ENCODE measurements at regions not wholly inside any gene's neighbourhood (a gene's known extent, or its start where the extent isn't known, plus 50 kb on each side); places are given as distances from the start of the nearest gene placed in this dataset.
"Not testable (repeated sequence)": the region's sequence is repeated elsewhere in the genome, so short reads cannot be mapped to it uniquely, and the experiment has no call there.

DNA sequence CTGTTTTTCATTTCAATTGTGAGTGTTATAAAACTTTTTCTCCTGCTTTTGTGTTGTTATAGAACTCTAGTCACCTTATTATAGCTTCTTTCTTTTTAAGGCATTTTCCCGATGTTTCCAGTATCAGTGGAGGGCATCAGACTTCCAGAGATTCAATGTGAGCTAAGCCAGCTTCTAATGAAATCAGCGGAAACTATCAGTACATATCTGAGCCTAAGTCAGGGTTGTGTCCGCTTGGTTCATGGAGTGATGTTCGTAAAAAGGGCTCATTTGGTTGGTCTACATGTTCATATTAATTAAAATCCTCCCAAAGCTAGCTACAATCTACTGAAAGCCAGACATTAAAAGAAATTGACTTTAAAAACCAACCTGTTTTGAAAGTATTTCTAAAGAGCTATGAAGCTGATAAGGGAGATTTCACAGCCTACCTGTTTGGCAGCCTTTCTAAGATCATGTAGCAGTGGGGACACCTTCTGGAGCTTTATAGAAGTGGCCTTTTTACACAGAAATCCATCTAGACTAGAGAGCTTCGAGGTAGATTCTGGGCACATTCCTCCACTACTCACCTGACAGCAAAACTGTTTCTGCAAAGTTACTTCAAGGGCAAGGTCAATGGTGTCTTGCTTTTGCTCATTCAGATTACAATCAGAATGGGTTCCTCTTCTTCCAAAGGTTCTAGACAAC is 227.1 kb upstream of the NBPF12 start:
- DNase-seq; H3K9me3 ChIP-seq (replicated peaks in 1 of 3); H3K4me3 ChIP-seq; H3K27ac ChIP-seq; H3K4me1 ChIP-seq (replicated peaks in 1 of 2); H3K27me3 ChIP-seq; H3K36me3 ChIP-seq (replicated peaks in 1 of 2); intact Hi-C loops (cut with DNase I): not testable (repeated sequence)
- 59 to 98% (median 72%) methylated on average over 4 of the region's 5 CpGs for WGBS, 4 donors

DNA sequence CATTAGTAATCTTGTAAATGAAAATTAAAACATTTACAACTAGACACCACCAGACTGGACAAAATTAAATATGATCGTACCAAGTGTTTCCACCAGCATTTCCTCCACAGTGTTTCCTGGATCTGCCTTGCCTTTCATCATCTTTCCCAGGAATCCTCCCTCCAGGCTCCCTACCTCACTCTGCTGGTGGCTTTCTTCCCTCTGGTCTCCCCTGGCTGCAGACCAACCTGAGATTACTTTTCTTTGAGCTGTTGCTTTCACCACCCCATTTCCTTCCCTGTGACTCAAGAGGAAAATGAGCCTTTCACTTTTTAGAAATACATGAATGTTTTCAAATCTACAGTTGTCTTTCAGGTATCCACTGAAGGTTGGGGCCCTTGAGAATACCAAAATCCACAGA is 228.8 kb upstream of the NBPF12 start:
- H3K4me1 ChIP-seq (replicated peaks in 1 of 2); H3K4me3 ChIP-seq; H3K9me3 ChIP-seq (replicated peaks in 1 of 3); H3K27me3 ChIP-seq; H3K36me3 ChIP-seq (replicated peaks in 1 of 2); DNase-seq; H3K27ac ChIP-seq; intact Hi-C loops (cut with DNase I): not testable (repeated sequence)
- 69 to 86% (median 80%) methylated on average over 1 of the region's 1 CpG for WGBS, 4 donors

DNA sequence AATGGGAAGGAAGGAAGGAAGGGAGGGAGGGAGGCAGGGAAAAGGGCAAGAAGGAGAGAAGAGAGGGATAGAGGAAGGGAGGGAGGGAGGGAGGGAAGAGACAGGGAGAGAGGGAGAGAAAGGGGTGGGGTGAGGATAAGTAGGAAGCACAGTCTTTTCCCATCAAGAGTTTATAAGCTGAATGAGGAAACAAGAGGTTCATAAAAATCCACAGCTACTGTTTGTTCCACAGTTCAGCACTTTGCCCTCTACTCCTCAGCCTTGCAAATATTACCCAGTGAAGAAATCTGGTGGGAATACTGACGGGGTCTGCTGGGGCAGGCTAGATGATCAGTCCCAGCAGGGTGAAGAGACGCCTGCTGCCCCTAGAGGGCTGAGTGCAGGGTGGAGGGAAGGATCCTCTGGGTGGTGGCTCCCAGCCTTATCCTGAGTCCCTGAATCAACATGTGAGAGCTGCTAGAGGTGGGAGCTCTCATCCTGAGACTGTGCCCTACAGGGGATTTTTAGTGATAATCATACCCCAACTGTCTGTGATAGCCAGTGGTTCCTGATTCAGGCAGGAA is 233.9 kb upstream of the NBPF12 start:
- H3K36me3 ChIP-seq (replicated peaks in 1 of 2); H3K4me3 ChIP-seq; H3K4me1 ChIP-seq (replicated peaks in 1 of 2); H3K27ac ChIP-seq; H3K27me3 ChIP-seq; DNase-seq; intact Hi-C loops (cut with DNase I); H3K9me3 ChIP-seq (replicated peaks in 1 of 3): not testable (repeated sequence)
- 74 to 100% (median 85%) methylated on average over 2 of the region's 2 CpGs; no CpG with 5 or more reads in 1 of the 4 donors for WGBS, 4 donors

DNA sequence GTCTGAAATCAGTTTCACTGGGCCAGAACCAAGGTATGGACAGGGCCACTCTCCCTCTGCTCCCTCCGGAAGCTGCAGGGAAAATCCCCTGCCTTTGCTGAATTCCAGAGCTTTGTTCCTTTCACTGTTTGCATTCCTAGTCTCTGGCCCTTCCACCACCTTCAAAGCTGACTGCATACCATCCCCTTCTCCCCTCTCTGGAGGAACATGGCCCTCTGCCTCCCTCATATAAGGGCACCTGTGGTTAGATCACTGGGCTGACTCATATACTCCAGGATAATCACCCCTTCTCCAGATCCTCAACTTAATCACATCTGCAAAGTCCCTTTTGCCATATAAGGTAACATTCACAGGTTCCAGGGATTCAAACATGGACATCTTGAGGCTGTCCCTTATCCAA is 236.8 kb upstream of the NBPF12 start:
- H3K27ac ChIP-seq; intact Hi-C loops (cut with DNase I); H3K4me1 ChIP-seq (replicated peaks in 1 of 2); DNase-seq; H3K9me3 ChIP-seq (replicated peaks in 1 of 3); H3K27me3 ChIP-seq; H3K36me3 ChIP-seq (replicated peaks in 1 of 2); H3K4me3 ChIP-seq: not testable (repeated sequence)
- no CpG with 5 or more reads among the region's 1 CpG for WGBS, 4 donors

DNA sequence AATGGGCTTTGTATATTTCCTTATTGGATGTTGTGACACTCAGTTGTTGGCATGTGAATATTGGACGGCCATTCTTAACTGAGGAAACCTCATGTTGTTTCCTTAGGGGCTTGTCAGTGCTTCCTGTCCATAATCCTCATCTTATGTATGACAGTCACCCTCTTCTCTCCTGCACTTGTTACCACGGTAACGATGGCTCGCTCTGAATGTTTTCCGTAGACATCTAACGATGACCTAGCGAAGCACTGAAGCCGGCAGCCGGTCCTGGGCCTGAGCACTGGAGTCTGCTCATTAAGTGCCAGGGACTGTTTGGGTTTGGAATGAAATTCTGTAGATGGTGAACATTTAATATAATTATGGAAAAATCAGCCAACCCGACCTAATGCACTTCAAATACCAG is 242.7 kb upstream of the NBPF12 start:
- H3K27ac ChIP-seq; H3K27me3 ChIP-seq; H3K36me3 ChIP-seq (replicated peaks in 1 of 2); H3K9me3 ChIP-seq (replicated peaks in 1 of 3); intact Hi-C loops (cut with DNase I); H3K4me1 ChIP-seq (replicated peaks in 1 of 2); H3K4me3 ChIP-seq; DNase-seq: not testable (repeated sequence)
- 30 to 93% (median 67%) methylated on average over 1 to 6 of the region's 10 CpGs for WGBS, 4 donors

DNA sequence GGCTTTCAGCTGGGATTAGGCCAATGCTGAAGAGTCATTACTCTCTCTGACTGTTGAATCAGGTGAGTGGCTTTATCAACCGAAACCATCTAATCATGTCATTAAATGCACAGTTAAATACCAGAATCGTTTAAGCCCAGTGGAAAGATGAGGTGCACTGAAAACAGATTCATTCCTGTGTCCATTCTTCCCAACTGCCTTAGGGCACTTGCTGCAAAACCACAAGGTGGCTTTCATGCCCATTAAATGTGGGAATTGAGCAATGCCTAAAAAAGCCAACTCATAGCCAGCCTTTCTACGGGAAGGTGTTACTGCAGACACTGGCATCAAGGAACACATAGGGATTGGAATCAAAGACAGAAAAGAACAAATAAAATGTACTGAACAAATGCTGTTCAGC is 246.3 kb upstream of the NBPF12 start:
- H3K27ac ChIP-seq; intact Hi-C loops (cut with DNase I): not testable (repeated sequence)

DNA sequence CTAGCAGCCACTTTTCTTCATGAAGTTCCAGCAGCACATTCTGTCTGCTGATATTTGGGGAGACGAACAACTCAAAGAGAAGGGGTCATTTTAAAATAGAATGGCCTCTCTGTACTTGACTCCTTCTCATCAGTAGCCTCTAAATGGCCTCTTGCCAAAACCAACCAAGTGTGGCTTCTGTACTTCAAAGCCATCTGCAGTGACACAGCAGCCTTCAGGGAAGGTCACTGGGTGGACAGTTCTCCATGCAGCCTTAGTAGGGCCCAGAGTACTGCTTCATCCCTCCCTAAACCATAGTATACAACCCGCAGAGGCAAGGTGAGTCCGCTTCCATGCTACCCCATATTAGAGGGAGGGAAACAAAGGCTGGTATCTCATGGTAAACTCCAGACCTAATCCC is 249.2 kb upstream of the NBPF12 start:
- H3K4me1 ChIP-seq (replicated peaks in 1 of 2); H3K36me3 ChIP-seq (replicated peaks in 1 of 2); H3K27me3 ChIP-seq; H3K9me3 ChIP-seq (replicated peaks in 1 of 3); DNase-seq; H3K27ac ChIP-seq; intact Hi-C loops (cut with DNase I); H3K4me3 ChIP-seq: not testable (repeated sequence)
- whole genome bisulfite sequencing, 4 donors: 33 to 67% (median 49%) methylated on average over 1 of the region's 3 CpGs

More for the DNA sequence above, 246.3 kb upstream of the NBPF12 start:
- H3K4me1 ChIP-seq (replicated peaks in 1 of 2); H3K4me3 ChIP-seq; DNase-seq; H3K9me3 ChIP-seq (replicated peaks in 1 of 3); H3K36me3 ChIP-seq (replicated peaks in 1 of 2); H3K27me3 ChIP-seq: not testable (repeated sequence)
- WGBS, 4 donors: 54 to 89% (median 72%) methylated on average over 1 to 3 of the region's 3 CpGs; no CpG with 5 or more reads in 1 of the 4 donors

DNA sequence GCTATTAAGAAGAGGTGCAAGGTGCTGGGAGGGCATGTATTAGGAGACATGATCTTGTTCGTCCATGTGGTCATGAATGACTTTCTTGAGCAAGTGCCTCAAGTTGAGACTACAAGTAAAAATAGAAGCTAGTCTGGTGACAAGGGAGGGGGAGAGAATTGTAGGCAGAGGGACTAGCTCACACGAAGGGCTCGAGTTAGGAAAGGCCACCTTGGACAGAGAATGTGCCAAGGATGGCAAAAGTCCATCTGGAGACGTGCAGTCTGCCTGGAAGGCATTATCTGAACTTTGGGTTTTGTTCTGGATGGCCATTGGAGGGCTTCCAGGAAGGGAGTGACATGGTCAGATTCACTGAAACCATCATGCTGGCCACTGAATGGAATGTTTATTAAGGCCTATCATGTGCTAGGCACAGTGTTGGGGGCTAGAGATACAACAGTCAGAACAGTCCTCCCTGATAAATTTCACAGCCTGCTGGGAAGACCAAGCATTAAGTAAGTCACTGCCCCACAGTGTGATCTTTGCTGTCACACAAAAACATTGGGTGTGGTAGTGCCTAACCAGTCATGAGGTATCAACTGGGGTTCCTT is 251.3 kb upstream of the NBPF12 start:
- intact Hi-C loops (cut with DNase I); H3K4me1 ChIP-seq (replicated peaks in 1 of 2); H3K9me3 ChIP-seq (replicated peaks in 1 of 3); H3K4me3 ChIP-seq; DNase-seq; H3K27ac ChIP-seq; H3K36me3 ChIP-seq (replicated peaks in 1 of 2); H3K27me3 ChIP-seq: not testable (repeated sequence)
- 63 to 80% (median 70%) methylated on average over 4 of the region's 4 CpGs for WGBS, 4 donors

DNA sequence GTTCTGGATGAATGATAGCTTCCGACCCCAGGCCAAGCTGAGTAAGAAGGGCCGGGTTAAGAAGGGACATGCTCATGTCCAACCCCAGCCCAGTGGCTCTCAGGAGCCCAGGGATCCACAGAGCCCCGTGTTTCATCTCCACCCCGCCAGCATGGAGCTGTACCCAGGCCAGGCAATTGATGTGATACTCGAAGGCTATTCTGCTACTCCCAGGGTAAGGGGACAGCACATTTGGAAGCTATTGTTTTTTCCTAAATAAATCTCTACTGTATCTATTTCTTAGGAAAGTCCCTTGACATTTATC is 255.0 kb upstream of the NBPF12 start:
- 80 to 83% methylated on average over 1 to 2 of the region's 5 CpGs; no CpG with 5 or more reads in 2 of the 4 donors for WGBS, 4 donors
- H3K9me3 ChIP-seq (replicated peaks in 1 of 3); H3K27me3 ChIP-seq; H3K4me1 ChIP-seq (replicated peaks in 1 of 2); H3K27ac ChIP-seq; DNase-seq; H3K4me3 ChIP-seq; intact Hi-C loops (cut with DNase I); H3K36me3 ChIP-seq (replicated peaks in 1 of 2): not testable (repeated sequence)

DNA sequence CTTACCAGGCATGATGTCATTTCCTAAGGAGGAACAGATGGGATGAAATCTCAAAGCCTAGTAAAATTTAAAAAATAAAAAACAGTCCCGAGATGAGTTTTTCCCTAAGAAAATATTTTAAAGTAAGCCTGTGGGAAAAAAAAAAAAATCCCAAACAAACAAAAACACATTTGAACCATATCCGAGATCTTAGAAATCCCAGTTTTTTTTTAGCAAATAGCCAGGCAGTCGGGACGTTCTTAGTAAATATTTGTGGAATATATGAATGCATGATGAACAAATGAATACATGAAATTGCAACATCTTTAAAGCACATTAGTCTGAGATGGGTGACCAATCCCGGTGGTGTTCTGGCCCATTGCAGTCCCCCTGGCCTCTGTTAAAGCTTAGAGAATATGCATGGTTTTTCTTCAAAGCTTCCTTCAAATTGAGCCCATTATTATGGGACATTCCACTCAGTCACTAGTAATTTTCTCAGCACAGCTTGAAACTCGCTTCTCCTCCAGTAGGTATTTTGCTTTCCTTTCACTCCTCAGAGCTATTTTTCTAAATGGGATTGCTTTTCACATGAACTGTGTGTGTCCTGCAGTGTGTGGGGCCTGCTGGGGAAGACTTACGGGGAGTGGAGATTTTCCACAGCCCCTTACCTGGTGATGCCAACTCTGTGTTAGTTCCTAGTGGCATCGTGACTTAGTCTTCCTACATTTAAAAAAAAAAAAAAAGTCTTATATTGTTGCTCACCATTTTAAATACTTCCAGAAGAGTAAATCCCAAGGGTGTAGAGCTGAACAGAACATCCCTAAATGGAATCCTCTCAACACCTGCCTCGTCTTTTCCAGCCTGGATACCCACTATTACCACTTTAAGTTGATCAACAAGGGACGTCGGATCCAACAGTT is 255.6 kb upstream of the NBPF12 start:
- WGBS, 4 donors: 59 to 74% (median 66%) methylated on average over 6 to 7 of the region's 11 CpGs
- H3K4me1 ChIP-seq (replicated peaks in 1 of 2); DNase-seq; H3K27ac ChIP-seq; H3K36me3 ChIP-seq (replicated peaks in 1 of 2); H3K9me3 ChIP-seq (replicated peaks in 1 of 3); H3K4me3 ChIP-seq; H3K27me3 ChIP-seq; intact Hi-C loops (cut with DNase I): not testable (repeated sequence)

Measured in adrenal gland (tissue), 9 donors.